ENCODE measurements at regions not wholly inside any gene's neighbourhood (a gene's known extent, or its start where the extent isn't known, plus 50 kb on each side); places are given as distances from the start of the nearest gene placed in this dataset.
A peak's percentile ranks its signal among the peaks of the same experiment; 100 is the strongest.

DNA sequence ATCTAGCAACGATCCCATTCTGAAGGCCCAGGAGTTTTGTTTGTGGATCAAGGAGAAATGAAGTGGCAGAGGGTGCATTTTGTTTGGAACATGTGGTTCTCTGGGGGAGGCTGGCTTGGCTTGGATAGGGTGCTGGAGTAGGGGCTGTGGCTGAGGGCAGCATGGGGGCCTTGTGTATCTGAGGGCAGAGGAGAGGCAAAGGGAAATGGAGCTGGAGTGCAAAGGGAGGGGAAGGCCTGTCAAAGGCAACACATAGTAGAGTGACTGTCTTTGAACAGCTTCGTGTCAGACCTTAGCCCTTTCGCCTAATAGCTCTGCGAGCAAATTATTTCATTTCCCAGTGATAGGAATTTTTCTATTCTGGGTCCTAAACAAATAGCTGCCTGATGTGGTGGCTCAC, 187.2 kb downstream of the KCNRG start:
- Mint-ChIP-seq H3K36me3 (no peaks in the 10 kb centered on the region), H3K27ac (no peak overlapping the region), H3K27me3 (no peaks in the 10 kb centered on the region), H3K9me3 (no peaks in the 10 kb centered on the region), H3K4me3 (no peak overlapping the region), H3K4me1 (no peaks in the 10 kb centered on the region)
- no peak for ATAC-seq

DNA sequence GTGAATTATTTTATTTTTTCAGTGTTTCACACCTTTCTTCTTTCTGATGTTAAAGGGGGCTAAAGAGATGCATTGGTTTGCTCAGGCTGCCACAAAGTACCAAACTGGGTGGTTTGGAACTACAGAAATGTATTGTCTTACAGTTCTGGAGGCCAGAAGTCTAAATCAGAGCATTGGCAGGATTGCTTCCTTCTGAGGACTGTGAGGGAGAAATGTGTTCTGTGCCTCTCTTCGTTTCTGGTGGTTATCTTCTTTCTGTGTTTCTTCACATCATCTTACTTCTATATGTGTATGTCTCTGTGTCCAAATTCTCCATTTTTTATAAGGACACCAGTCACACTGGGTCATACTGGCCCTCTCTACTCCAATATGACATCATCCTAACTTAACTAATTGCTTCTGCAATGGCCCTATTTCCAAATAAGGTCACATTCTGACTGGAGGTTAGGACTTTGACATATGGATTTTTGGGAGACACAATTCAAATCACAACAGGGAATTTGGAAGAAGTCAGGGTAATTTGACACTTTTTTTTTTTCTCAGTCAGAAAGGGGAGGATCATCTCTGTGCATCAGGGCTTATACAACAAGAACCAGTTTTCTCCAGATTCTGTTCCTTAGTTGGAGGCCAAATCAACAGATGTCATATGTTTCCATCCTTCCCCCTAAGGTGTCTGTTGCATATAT, 188.2 kb downstream of the KCNRG start:
- no peak for ATAC-seq
- Mint-ChIP-seq H3K4me1 (peaks cover 2% of the 10 kb centered on the region), H3K27ac (no peak overlapping the region), H3K9me3 (no peaks in the 10 kb centered on the region), H3K36me3 (no peaks in the 10 kb centered on the region), H3K27me3 (no peaks in the 10 kb centered on the region), H3K4me3 (no peak overlapping the region)

DNA sequence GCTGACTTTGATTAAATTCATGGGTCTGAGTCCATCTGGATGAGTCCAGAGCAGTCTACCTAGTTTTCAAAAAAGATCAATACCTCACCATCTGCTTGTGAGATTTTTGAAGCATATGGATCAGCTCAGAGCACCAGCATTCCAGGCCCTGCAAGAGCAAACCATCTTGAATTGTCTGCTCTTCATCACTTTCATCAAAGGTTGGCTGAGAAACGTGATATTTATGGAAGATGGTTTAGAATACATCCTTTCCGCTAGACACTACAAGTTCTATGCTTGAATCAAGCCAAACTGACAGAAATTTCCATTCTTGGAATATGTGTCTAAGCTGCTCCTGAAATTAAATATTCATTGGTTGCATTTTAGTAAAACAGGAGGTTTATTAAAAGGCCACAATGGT, 190.3 kb downstream of the KCNRG start:
- Mint-ChIP-seq H3K4me3 (no peak overlapping the region), H3K4me1 (peaks cover 11% of the 10 kb centered on the region), H3K27me3 (no peaks in the 10 kb centered on the region), H3K9me3 (no peaks in the 10 kb centered on the region), H3K27ac (no peak overlapping the region), H3K36me3 (no peaks in the 10 kb centered on the region)
- no peak for ATAC-seq

DNA sequence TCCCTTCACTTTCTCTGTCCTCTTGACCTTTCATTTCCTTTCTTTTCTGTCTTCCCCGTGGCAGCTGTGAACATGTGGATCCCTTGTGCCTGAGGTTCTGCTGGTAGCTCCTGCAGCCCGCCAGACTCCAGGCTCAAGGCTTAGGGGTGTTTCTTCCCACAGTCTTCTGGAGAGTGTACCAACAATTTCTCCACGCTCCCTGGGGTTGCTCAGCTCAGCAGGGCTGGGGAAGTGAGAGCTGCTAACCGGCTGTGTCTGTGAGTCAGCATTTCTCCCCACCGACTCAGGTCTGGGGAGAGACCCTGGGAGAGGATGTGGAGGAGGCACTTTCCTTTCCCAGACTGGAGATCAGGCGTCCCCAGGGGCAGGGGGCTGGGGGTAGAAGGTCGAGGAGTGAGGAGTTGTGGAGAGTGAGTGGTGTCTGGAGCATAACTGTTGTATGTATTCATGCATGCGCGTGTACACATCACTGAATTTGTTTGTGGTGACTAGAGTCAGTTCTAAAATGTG, 193.6 kb downstream of the KCNRG start:
- H3K4me1 Mint-ChIP-seq: peaks cover 11% of the 10 kb centered on the region
- H3K36me3 Mint-ChIP-seq: no peaks in the 10 kb centered on the region
- peak; percentile 87 for ATAC-seq
- no peaks in the 10 kb centered on the region for H3K27me3 Mint-ChIP-seq
- no peaks in the 10 kb centered on the region for H3K9me3 Mint-ChIP-seq
- peak overlapping the region; percentile 77 for H3K4me3 Mint-ChIP-seq
- H3K27ac Mint-ChIP-seq: peak overlapping the region; percentile 57

DNA sequence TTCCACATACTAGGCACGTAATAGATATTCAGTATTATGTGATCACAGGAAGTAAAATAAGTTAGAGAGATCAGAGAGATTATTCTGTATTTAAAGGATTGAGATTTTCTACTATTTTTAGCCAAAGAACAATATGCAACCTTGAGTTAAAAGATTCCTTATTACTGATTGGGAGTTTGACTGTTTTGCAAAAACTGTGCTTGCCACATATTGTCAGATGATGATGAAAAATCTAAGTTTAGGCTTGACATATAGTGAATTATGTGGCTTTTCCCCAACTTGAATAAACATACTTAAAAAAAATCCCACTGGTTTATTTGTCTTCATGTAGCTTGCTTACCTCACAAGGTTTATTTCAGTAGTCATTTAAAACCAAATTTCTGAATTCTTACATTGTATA, 194.4 kb downstream of the KCNRG start:
- H3K4me3 Mint-ChIP-seq: no peak overlapping the region
- no peak overlapping the region for H3K27ac Mint-ChIP-seq
- no peaks in the 10 kb centered on the region for H3K36me3 Mint-ChIP-seq
- no peak for ATAC-seq
- H3K4me1 Mint-ChIP-seq: peaks cover 11% of the 10 kb centered on the region
- no peaks in the 10 kb centered on the region for H3K27me3 Mint-ChIP-seq
- peaks cover 5% of the 10 kb centered on the region for H3K9me3 Mint-ChIP-seq

DNA sequence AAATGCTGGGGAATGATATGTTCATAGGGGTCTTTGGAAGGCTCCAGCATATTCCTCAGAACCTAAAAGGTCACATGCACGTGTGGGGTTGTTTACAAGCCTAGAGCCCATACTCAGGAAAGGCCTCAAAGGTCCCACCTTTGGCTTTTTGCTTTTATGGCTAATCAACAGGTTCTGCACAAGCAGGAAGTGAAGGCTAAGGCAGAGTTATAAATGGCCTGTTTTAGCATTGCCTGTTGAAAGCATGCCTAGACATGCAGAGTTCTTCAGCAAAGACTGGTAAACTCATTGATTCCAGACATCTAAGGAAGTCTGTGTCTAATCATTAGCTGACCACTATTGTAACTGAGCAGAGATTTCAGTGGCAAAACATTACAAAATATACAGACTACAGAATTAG, 198.3 kb downstream of the KCNRG start:
- H3K27ac Mint-ChIP-seq: no peak overlapping the region
- H3K4me3 Mint-ChIP-seq: no peak overlapping the region
- H3K36me3 Mint-ChIP-seq: peaks cover 11% of the 10 kb centered on the region
- H3K27me3 Mint-ChIP-seq: no peaks in the 10 kb centered on the region
- peaks cover 7% of the 10 kb centered on the region for H3K4me1 Mint-ChIP-seq
- peaks cover 14% of the 10 kb centered on the region for H3K9me3 Mint-ChIP-seq
- ATAC-seq: no peak

DNA sequence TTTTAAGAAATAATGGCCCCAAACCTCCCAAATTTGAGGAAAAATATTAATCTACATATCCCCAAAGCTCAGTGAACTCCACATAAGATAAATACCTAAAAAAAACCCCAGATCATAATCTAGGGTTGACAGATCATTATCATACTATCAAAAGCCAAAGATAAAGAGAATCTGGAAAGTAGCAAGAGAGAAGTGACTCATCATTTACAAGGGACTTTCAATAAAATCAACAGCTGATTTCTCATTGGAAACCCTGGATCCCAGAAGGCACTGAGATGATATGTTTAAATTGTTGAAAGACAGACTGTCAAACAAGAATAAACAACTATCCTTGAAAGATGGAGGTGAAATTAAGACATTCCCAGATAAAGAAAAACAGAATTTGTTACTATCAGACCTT, 199.3 kb downstream of the KCNRG start:
- Mint-ChIP-seq H3K4me1 (no peaks in the 10 kb centered on the region), H3K9me3 (peaks cover 14% of the 10 kb centered on the region), H3K27ac (no peak overlapping the region), H3K27me3 (no peaks in the 10 kb centered on the region), H3K4me3 (no peak overlapping the region), H3K36me3 (peaks cover 11% of the 10 kb centered on the region)
- ATAC-seq: no peak

DNA sequence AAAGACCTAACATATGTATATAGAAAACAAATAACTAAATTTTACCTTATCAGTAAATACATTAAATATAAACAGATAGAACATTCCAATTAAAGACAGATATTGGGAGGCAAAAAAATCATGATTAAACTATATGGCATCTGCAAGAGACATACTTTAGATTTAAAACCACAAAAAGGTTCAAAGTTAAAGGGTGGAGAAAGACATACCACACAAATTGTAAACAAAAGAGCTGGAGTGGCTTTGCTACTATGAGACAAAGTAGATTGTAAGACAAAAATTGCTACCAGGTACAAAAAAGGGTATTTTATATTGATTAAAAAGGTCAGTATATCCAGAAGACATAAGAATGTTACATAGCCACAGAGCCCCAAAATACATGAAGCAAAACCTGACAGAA, 200.2 kb downstream of the KCNRG start:
- H3K4me3 Mint-ChIP-seq: no peak overlapping the region
- ATAC-seq: no peak
- peaks cover 11% of the 10 kb centered on the region for H3K36me3 Mint-ChIP-seq
- H3K27ac Mint-ChIP-seq: no peak overlapping the region
- H3K9me3 Mint-ChIP-seq: peaks cover 14% of the 10 kb centered on the region
- no peaks in the 10 kb centered on the region for H3K4me1 Mint-ChIP-seq
- no peaks in the 10 kb centered on the region for H3K27me3 Mint-ChIP-seq

DNA sequence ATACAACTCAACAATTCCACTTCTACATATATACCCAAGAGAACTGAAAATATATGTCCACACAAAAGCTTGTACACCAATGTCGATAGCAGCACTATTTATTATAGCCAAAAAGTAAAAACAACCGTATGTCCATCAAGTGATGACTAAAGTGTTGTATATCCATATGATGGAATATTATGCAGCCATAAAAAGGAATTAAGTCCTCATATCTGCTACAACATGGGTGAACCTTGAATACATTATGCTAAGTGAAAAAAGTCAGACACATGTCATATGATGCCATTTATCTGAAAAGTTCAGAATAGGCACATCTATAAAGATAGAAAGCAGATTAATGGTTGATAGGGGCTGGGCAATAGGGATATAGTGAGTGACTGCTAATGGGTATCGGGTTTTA, 204.5 kb downstream of the KCNRG start:
- Mint-ChIP-seq H3K4me1 (peaks cover 22% of the 10 kb centered on the region), H3K4me3 (no peak overlapping the region), H3K27ac (no peak overlapping the region), H3K9me3 (peaks cover 8% of the 10 kb centered on the region), H3K36me3 (peaks cover 11% of the 10 kb centered on the region), H3K27me3 (peaks cover 8% of the 10 kb centered on the region)
- no peak for ATAC-seq

DNA sequence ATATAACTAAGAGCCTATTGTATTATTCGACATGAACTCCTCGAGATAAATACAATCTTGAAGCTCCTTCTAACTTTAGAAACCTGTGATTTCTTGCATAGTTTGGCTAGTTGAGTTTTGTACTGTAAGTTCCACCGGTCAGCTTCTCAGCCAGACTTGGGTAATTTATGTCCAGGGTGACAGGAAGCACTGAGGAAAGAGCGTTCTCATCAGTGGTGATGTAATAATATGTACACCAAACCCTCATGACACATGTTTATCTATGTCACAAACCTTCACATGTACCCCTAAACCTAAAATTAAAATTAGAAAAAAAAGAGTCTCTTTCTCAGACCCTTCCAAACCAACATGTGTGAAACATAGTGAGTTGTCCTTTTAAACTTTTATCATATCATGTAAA, 205.7 kb downstream of the KCNRG start:
- H3K4me1 Mint-ChIP-seq: peaks cover 29% of the 10 kb centered on the region
- peaks cover 8% of the 10 kb centered on the region for H3K27me3 Mint-ChIP-seq
- H3K9me3 Mint-ChIP-seq: peaks cover 6% of the 10 kb centered on the region
- peaks cover 7% of the 10 kb centered on the region for H3K36me3 Mint-ChIP-seq
- peak overlapping the region; percentile 13 for H3K27ac Mint-ChIP-seq
- ATAC-seq: no peak
- no peak overlapping the region for H3K4me3 Mint-ChIP-seq

DNA sequence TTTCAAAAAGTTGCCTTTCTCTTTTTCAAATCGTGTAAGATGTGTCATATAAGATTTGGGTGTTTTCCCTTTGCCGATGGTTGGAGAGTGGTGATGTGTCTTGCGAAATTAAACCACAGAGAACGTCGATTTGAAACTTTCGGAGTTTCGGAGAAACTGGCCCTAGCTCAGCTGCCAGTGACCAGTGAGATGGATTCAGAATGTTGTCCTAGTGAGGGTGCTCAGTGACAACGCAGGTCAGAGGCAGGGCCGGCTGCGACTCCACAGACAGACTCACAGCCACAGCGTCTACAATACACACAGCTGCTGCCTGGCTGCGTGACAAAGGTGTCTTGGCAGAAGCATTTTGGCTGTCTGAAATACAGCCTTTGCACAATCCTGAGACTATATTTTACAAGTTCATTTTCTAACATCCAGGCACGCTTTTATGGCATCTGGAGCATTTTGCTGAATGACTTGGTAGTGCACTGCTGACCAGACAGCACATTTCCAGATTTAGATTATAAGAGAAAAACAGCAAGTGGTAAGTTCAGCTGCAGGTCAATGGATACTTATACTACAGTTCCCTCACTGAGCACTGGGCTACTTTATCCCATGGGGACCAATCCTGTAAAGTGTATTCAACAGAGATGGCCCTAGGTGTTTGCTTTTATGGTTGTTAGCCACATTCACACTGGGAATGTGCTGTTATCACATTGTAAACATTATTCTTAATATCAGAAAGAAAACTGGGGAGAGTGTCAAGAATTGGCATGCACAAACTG, 207.5 kb downstream of the KCNRG start:
- H3K36me3 Mint-ChIP-seq: no peaks in the 10 kb centered on the region
- H3K4me1 Mint-ChIP-seq: peaks cover 42% of the 10 kb centered on the region
- peak overlapping the region; percentile 13 for H3K27ac Mint-ChIP-seq
- H3K4me3 Mint-ChIP-seq: peak overlapping the region; percentile 43
- H3K9me3 Mint-ChIP-seq: no peaks in the 10 kb centered on the region
- H3K27me3 Mint-ChIP-seq: peaks cover 8% of the 10 kb centered on the region
- peak; percentile 69 for ATAC-seq

DNA sequence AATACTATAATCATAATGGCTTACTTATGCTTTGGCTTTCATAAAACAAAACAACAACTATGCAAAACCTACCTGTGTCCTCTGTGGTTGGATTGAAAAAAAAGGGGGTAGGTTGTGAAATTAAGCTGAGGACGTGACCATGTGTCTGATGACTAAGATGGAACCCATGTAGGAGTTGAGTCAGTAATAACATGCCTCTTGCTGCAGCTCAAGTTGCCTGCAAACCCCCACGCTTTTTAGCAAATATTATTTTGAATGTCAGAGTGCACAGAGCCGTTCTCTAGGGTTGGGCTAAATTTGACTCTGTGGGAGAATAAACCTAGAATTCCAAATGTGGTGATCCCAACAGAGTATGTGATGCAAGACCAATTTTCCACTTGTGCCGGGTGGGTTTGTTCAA, 209.3 kb downstream of the KCNRG start:
- H3K36me3 Mint-ChIP-seq: no peaks in the 10 kb centered on the region
- ATAC-seq: peak; percentile 81
- no peaks in the 10 kb centered on the region for H3K9me3 Mint-ChIP-seq
- H3K4me3 Mint-ChIP-seq: peak overlapping the region; percentile 9
- peaks cover 48% of the 10 kb centered on the region for H3K4me1 Mint-ChIP-seq
- H3K27ac Mint-ChIP-seq: peak overlapping the region; percentile 48
- H3K27me3 Mint-ChIP-seq: peaks cover 8% of the 10 kb centered on the region

DNA sequence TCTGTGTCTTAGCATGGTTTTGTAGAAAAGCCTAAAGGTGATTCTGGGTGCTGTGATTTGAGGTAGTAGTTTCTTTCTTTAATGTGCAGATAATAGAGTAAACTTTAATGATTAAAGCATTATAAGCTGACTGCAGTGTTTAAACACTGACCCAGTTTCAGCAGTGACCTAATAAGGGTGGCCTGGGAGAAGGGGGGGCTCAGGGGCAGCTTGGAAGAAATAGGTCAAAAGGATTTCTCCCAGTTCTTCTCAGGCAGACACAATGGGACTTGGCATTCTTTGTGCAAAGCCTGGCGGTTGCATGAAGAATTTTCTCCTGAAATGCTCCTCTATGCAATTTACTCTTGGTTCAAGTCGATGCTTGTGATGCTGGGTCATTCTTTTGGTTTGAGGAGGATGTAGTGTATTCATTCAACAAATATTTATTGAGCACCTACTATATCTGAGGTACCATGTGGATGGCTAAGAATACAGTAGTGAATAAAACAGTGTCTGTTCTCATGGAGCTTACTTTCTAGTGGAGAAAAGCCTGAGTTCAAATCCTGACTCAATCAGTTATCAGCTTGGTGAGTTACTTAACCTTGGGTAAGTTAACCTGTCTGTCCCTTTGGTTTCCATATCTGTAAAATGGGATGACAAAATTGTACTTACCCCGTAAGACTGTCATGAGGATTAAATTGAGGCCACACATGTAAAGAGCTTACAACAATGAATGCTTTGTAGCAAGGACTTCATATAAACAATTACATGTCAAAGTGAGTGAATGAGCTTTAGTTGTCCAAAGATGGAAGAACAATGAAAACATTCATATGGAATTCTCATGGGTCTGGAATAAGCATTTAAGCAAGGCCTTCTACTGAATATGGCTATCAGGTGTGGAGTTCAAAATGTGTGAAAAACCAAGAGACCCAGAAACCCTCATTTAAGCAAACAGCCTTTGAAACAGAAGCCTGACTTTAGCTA, 210.2 kb downstream of the KCNRG start:
- Mint-ChIP-seq H3K4me3 (no peak overlapping the region), H3K9me3 (no peaks in the 10 kb centered on the region), H3K27ac (peak overlapping the region; percentile 48), H3K36me3 (no peaks in the 10 kb centered on the region), H3K27me3 (peaks cover 8% of the 10 kb centered on the region), H3K4me1 (peaks cover 53% of the 10 kb centered on the region)
- no peak for ATAC-seq

DNA sequence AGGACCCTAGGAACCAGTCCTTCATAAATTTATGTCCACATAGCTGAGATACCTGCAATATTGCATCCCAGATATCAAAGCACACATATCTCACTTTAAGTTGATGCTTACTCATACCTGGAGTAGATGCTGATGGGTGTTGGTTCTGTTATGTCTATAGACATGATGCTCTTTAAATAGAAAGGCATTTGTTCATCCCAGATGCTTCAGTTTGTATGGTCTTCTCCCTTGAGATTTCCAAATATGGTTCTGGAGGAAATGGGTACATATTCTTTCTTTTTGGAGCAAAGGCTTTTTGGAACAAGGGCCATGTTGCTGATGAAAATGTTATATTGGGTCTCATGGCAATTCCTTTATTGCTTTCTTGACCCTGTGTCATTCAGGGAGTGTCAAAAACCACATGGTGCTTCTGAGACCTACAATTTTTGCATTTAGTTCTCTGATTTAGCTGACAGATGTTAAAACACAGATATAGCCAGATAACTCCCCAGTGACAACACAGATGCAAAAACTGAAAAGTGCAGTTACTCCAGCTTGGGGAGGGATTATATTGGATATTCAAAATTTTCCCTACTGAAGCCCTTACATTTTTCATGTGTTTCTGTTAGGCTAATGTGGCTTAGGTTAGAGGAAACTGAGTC, 211.4 kb downstream of the KCNRG start:
- Mint-ChIP-seq H3K9me3 (no peaks in the 10 kb centered on the region), H3K4me1 (peaks cover 52% of the 10 kb centered on the region), H3K4me3 (no peak overlapping the region), H3K27ac (peak overlapping the region; percentile 10), H3K27me3 (peaks cover 2% of the 10 kb centered on the region), H3K36me3 (no peaks in the 10 kb centered on the region)
- peak; percentile 77 for ATAC-seq

DNA sequence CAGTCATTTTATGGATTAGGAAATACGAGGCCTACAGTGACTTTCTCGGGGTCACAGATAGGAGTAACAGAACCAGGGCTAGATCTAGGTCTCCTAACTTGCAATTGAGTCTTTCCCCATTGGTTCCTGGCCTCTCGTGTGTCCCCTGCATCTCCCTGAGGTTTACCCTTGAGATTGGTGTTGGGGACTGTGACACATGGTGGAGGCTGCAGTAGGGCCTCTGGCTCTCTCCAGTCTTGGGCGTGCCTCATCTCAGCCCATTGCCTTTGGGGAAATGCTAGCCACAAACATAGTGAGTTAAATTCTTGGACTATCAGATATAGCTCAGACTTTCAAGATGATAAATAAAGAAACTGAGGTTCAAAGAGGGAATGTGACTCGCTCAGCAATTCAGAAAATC, 212.1 kb downstream of the KCNRG start:
- Mint-ChIP-seq H3K4me1 (peaks cover 44% of the 10 kb centered on the region), H3K27ac (peak overlapping the region; percentile 10), H3K27me3 (no peaks in the 10 kb centered on the region), H3K4me3 (no peak overlapping the region), H3K9me3 (no peaks in the 10 kb centered on the region), H3K36me3 (no peaks in the 10 kb centered on the region)
- ATAC-seq: no peak
